IPS DF 6.9 (cell line): ENCODE measurements at regions not wholly inside any gene's neighbourhood (a gene's known extent, or its start where the extent isn't known, plus 50 kb on each side); places are given as distances from the start of the nearest gene placed in this dataset.
"Not testable (repeated sequence)": the region's sequence is repeated elsewhere in the genome, so short reads cannot be mapped to it uniquely, and the experiment has no call there.

ENCODE experiments used
- DNase-seq: peaks from one replicate; pipeline ENCODE4 v3.0.0-alpha.2; 2013; ENCODE audit warnings: low read depth, low spot score
- H3K27ac ChIP-seq: one replicate; pipeline ENCODE4 v1.5.1; 2013; ENCODE audit warnings: low read length, control low read depth
- H3K27me3 ChIP-seq: 2 replicates; pipeline ENCODE4 v1.6.1; 2013; ENCODE audit warnings: mild to moderate bottlenecking, low read length; ENCODE audit not compliant: control insufficient read depth, insufficient read depth
- H3K36me3 ChIP-seq: 2 replicates; pipeline ENCODE4 v1.6.1; 2013; ENCODE audit warnings: low read length; ENCODE audit not compliant: control insufficient read depth, insufficient read depth
- H3K4me1 ChIP-seq: 2 replicates; pipeline ENCODE4 v1.6.1; 2013; ENCODE audit warnings: low read length; ENCODE audit not compliant: control insufficient read depth, insufficient read depth
- H3K4me3 ChIP-seq: 2 replicates; pipeline ENCODE4 v1.5.1; 2013; ENCODE audit warnings: mild to moderate bottlenecking, low read length
- H3K9me3 ChIP-seq: 2 replicates; pipeline ENCODE4 v1.6.1; 2013; ENCODE audit warnings: low read length, inconsistent platforms; ENCODE audit not compliant: control insufficient read depth, insufficient read depth
- WGBS: extraction: QIAGEN DNeasy Blood & Tissue Kit; methylation state at CpG from one replicate; pipeline ENCODE4 v1.1.7; 2013; ENCODE audit warnings: mixed read lengths, missing lambda C conversion rate; ENCODE audit not compliant: insufficient read length, insufficient coverage; 5-methylcytosine and 5-hydroxymethylcytosine counted together

DNA sequence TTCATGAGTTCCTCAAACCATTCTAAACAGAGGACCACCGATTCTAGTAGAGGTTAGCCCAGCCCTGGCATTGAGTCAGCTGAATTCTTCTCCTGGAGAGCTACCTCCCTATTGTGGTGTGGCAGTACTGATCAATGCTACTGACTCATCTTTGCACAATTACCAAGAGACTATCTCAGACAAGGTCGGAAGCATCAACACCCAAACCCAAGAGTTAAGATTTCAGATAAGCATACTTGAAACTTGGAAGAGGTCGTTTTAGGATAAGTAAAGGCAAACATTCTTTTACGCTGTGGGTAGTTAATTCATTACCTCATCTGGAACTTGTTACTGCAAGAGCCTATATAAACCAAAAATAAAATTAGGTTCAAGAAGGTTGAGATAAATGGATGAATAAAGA lies 154.6 kb upstream of the NRBF2 start:
- no peaks in the 10 kb centered on the region for H3K36me3 ChIP-seq
- no peak overlapping the region for H3K27ac ChIP-seq
- no peaks in the 10 kb centered on the region for H3K9me3 ChIP-seq
- DNase-seq, result no peak
- no CpG with 5 or more reads among the region's 4 CpGs for WGBS
- H3K4me1 ChIP-seq, result peaks cover 1% of the 10 kb centered on the region; the same call in 1 of the 2 replicates
- H3K4me3 ChIP-seq, result no peak overlapping the region
- H3K27me3 ChIP-seq, result no peaks in the 10 kb centered on the region

DNA sequence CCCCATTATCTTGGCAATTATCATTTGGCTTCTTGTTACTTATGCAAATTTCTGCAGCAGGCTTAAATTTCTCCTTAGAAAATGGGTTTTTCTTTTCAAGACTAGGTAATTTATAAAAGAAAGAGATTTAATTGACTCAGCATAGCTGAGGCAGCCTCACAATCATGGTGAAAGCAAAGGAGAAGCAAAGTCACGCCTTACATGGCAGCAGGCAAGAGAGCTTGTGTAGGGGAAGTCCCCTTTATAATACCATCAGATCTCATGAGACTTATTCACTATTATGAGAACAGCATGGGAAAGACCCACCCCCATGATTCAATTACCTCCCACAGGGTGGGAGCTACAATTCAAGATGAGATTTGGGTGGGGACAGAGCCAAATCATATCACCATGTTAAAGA lies 158.3 kb upstream of the NRBF2 start:
- not testable (repeated sequence) for H3K27me3 ChIP-seq, H3K27ac ChIP-seq, H3K9me3 ChIP-seq, H3K36me3 ChIP-seq, DNase-seq, H3K4me1 ChIP-seq, H3K4me3 ChIP-seq
- no CpG with 5 or more reads among the region's 1 CpG for WGBS

DNA sequence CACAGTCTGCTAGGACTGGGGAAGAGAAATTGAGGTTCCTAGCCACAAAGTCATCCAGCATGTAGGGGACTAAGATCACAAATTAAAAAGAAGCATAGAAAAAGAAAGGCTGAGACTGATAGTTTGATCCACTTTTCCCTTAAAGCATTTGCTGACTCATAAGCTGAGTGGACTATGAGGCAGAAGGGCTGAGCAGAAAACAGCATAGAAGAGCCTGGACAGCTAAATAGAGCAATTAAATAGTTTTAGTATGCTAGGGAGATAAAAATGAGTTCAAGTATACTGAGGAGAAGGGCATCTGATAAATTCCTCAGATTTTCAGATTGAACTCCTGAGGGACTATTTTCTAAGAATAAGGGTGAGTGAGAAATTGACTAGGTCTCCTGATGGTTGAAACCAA lies 155.9 kb upstream of the EGR2 start:
- H3K36me3 ChIP-seq, result no peaks in the 10 kb centered on the region
- no peaks in the 10 kb centered on the region for H3K9me3 ChIP-seq
- no peak overlapping the region for H3K4me3 ChIP-seq
- H3K27me3 ChIP-seq, result no peaks in the 10 kb centered on the region
- no peak for DNase-seq
- no peaks in the 10 kb centered on the region for H3K4me1 ChIP-seq
- no peak overlapping the region for H3K27ac ChIP-seq

DNA sequence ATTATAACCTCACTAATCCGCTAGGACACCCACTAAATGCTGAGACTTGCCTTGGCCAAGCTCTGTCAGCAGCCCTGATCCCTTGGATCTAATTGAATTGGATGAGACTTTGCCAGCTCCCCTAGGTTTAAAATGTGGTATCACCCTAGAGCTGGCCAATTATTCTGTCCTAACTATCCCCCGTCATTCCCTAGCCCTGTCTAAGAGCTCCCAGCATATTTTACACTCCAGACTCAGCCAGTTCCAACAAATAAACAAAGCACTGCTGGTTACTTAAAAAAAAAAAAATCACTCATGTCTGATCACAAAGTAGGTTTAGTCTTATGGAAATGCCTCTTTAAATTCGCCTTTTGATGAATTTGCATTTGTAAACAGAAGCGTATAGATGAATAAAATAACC lies 147.9 kb upstream of the EGR2 start:
- no CpG with 5 or more reads among the region's 4 CpGs for WGBS
- H3K27ac ChIP-seq, result no peak overlapping the region
- H3K36me3 ChIP-seq, result no peaks in the 10 kb centered on the region
- H3K27me3 ChIP-seq, result no peaks in the 10 kb centered on the region
- no peaks in the 10 kb centered on the region for H3K9me3 ChIP-seq
- H3K4me1 ChIP-seq, result peaks cover 2% of the 10 kb centered on the region; the same call in 1 of the 2 replicates
- no peak for DNase-seq
- H3K4me3 ChIP-seq, result no peak overlapping the region

DNA sequence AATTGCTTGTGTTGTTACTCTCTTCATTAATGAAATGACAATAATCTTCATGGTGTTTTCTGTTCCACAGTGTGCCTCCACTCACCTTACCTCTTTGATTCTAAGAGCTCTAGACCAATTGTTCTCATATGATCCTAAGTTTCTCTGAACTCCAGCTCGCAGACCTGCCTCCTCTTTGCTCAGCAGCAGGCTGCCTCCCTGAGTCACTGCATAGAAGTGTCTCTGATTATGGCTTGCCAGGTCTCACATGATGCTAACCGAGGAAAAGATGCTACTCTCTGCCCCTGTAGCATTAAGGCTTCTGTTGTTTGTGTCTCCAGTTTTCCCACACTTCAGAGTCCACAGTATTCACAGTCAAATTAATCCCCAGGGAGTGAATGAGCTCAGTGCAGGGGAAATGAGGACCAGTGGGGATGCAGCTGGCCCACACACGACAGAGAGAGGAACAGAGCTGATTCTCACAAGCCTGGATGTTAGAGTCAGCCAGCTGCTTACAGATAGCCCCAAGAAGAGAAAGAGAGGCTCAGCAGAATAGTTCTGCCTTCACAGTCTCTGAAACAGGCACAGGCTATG lies 145.9 kb upstream of the EGR2 start:
- Histone ChIP-seq H3K9me3 (no peaks in the 10 kb centered on the region), H3K27ac (no peak overlapping the region), H3K27me3 (no peaks in the 10 kb centered on the region), H3K4me1 (peaks cover 2% of the 10 kb centered on the region; the same call in 1 of the 2 replicates), H3K4me3 (no peak overlapping the region), H3K36me3 (no peaks in the 10 kb centered on the region)
- DNase-seq, result no peak
- WGBS, result no CpG with 5 or more reads among the region's 3 CpGs

DNA sequence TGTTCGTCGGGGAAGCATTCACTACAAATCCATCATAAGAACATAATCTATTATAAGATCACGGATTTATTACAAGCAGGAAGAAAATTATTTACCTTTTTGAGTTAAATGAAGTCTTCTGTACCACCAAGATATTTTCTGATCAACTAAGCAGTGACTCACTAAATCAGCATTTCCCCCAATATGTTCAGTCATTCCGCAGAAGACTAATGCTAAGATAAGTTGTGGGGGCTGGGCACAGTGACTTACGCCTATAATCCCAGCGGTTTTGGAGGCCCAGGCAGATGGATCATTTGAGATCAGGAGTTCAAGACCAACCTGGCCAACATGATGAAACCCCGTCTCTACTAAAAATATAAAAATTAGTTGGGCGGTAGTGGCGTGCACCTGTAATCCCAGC lies 144.2 kb upstream of the EGR2 start:
- no peak overlapping the region for H3K4me3 ChIP-seq
- H3K27ac ChIP-seq, result no peak overlapping the region
- peaks cover 2% of the 10 kb centered on the region; the same call in 1 of the 2 replicates for H3K4me1 ChIP-seq
- H3K36me3 ChIP-seq, result no peaks in the 10 kb centered on the region
- H3K27me3 ChIP-seq, result no peaks in the 10 kb centered on the region
- DNase-seq, result no peak
- no peaks in the 10 kb centered on the region for H3K9me3 ChIP-seq
- WGBS, result no CpG with 5 or more reads among the region's 9 CpGs

DNA sequence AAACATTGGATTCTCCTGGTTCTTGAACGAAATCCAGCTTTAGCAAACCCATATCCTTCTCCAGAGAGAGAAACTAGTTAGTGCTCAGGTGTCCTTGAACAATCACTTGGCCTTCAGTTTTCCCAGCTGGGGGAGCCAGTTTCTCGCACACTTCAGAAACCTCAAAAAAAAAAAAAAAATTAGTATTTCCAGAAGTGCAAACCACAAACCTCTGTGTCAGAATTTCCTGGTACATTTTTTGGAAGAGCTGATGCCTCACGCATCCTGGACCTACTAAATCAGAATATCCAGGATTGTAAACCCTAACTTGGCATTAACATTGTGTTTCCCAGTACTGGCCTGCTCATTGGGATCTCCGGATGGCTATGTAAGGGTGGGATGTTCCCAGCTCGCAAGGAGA lies 143.4 kb upstream of the EGR2 start:
- H3K9me3 ChIP-seq, result no peaks in the 10 kb centered on the region
- no peak overlapping the region for H3K4me3 ChIP-seq
- H3K4me1 ChIP-seq, result peaks cover 2% of the 10 kb centered on the region; the same call in 1 of the 2 replicates
- no peaks in the 10 kb centered on the region for H3K27me3 ChIP-seq
- DNase-seq, result no peak
- H3K27ac ChIP-seq, result no peak overlapping the region
- no CpG with 5 or more reads among the region's 5 CpGs for WGBS
- no peaks in the 10 kb centered on the region for H3K36me3 ChIP-seq

DNA sequence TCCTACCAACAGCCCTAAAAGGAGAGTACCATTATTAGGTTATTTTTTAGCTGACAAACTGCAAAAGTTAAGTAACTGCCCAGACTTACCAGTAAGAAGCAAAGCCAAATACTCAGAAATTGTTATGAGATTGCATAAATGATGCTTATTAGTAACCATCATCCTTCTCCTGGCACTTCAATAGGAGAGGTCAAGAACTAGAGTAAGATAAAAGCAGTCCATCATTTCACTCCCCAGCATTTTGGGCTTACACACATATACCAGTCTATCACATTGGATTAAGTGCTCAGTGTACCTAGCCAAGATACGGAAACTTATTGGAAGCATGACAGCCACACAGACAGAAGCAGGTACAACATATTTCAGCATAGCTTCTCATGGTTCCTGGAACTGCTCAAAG lies 142.8 kb upstream of the EGR2 start:
- Histone ChIP-seq H3K36me3 (no peaks in the 10 kb centered on the region), H3K27me3 (no peaks in the 10 kb centered on the region), H3K4me1 (peaks cover 2% of the 10 kb centered on the region; the same call in 1 of the 2 replicates), H3K9me3 (no peaks in the 10 kb centered on the region), H3K4me3 (no peak overlapping the region), H3K27ac (no peak overlapping the region)
- WGBS, result no CpG with 5 or more reads among the region's 1 CpG
- no peak for DNase-seq

DNA sequence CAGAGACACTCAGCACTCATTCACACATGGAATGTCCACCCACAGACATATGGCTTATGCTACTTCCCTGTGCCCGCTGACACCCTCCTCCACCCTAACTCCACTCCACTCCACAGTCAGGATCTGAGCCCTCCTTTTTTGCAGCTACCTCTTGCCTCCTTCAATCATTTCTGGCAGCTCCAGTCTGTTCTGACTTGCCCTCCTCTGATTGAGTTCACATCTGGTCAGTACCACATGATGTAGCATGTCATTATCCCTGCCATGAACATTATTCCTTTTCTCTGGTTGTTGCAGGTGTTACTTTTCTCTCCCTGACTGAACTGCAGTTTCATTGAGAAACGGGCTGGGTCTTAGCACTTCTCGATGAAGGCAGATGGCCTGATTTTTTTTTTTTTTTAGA lies 130.1 kb upstream of the EGR2 start:
- Histone ChIP-seq H3K4me1 (no peaks in the 10 kb centered on the region), H3K36me3 (no peaks in the 10 kb centered on the region), H3K27ac (no peak overlapping the region), H3K27me3 (no peaks in the 10 kb centered on the region), H3K9me3 (no peaks in the 10 kb centered on the region), H3K4me3 (no peak overlapping the region)
- no CpG with 5 or more reads among the region's 3 CpGs for WGBS
- DNase-seq, result no peak

DNA sequence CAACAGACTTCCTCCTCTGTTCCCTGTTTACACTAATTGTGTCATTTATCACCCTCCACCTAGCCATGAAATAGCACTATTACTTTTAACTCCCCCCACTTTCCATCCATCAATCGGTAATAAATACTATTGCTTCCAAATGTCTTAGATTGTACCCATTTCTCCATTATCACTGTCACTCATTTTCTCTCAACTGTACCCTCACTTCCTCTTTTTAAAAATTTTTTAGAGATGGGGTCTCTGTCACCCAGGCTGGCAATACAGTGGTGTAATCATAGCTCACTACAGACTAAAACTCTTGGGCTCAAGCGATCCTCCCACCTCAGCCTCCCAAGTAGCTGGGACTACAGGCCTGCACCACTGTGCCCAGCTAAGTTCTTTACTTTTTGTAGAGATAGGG lies 123.5 kb upstream of the EGR2 start:
- no peaks in the 10 kb centered on the region for H3K4me1 ChIP-seq
- no peak overlapping the region for H3K4me3 ChIP-seq
- H3K36me3 ChIP-seq, result no peaks in the 10 kb centered on the region
- no peaks in the 10 kb centered on the region for H3K27me3 ChIP-seq
- H3K27ac ChIP-seq, result no peak overlapping the region
- DNase-seq, result no peak
- 100% methylated on average over 1 of the region's 2 CpGs for WGBS
- no peaks in the 10 kb centered on the region for H3K9me3 ChIP-seq

DNA sequence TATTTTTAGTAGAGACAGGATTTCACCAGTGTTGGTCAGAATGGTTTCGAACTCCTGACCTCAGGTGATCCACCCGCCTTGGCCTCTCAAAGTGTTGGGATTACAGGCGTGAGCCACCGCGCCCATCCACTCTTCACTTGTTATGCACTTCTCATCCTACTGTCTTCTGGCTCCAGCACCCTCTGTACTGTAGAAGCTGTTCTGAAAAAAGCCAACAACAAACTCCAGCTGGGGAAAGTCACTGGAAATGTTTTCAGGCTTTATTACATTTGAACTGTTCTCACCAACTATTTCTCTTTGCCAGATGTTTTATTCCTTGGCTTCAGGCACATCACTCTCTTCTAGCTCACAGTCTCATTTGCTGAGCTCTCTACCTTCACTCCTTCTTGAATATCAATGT lies 122.5 kb upstream of the EGR2 start:
- no CpG with 5 or more reads among the region's 5 CpGs for WGBS
- Histone ChIP-seq H3K4me3 (no peak overlapping the region), H3K27me3 (no peaks in the 10 kb centered on the region), H3K9me3 (no peaks in the 10 kb centered on the region), H3K4me1 (no peaks in the 10 kb centered on the region), H3K36me3 (no peaks in the 10 kb centered on the region), H3K27ac (no peak overlapping the region)
- no peak for DNase-seq
